ENCODE measurements at regions not wholly inside any gene's neighbourhood (a gene's known extent, or its start where the extent isn't known, plus 50 kb on each side); places are given as distances from the start of the nearest gene placed in this dataset.

- TF ChIP-seq CTCF (IDR thresholded peaks at IDR 0.05; ENCODE audit: poor library complexity, severe bottlenecking), result no peak
- TF ChIP-seq TAF1 (IDR thresholded peaks at IDR 0.05; ENCODE audit: low read depth), result no peak
Observed at GRCh38 chr2:64344999-64345576, 108.9 kb upstream of the LGALSL start.
